H1 (cell line): ENCODE measurements at regions not wholly inside any gene's neighbourhood (a gene's known extent, or its start where the extent isn't known, plus 50 kb on each side); places are given as distances from the start of the nearest gene placed in this dataset.

Experiments
- CEBPB ChIP-seq: IDR thresholded peaks from 2 replicates; pipeline ENCODE4 v1.6.1; 2012; ENCODE audit warnings: low read depth, low read length
- GTF2F1 ChIP-seq: IDR thresholded peaks from 2 replicates; pipeline ENCODE4 v1.6.1; 2012; ENCODE audit warnings: low read depth, low read length, improper control_type of control experiment, borderline replicate concordance
- JUN ChIP-seq: IDR thresholded peaks from 2 replicates; pipeline ENCODE4 v1.6.1; 2011; ENCODE audit warnings: low read depth, mild to moderate bottlenecking, improper control_type of control experiment, low read length
- POLR2A ChIP-seq, 2 experiments: IDR thresholded peaks; 1 replicate in 1 of 2; 2 replicates in 1 of 2; pipeline ENCODE4 v1.6.1; 2011; ENCODE audit warnings: low read depth in 2 of 2, low read length in 2 of 2, mild to moderate bottlenecking in 2 of 2; ENCODE audit errors: control extremely low read depth in 1 of 2
- YY1 ChIP-seq: IDR thresholded peaks from 2 replicates; pipeline ENCODE4 v1.6.1; 2011; ENCODE audit warnings: low read depth, mild to moderate bottlenecking, low read length
- TF ChIP-seq, protein P1 (sequence below), 3 experiments: IDR thresholded peaks; 1 replicate in 2 of 3; 2 replicates in 1 of 3; pipeline versions ENCODE4 v1.5.1 to v1.6.1; 2011; ENCODE audit warnings: low read length in 3 of 3, mild to moderate bottlenecking in 3 of 3, inconsistent platforms in 2 of 3, low read depth in 1 of 3, moderate library complexity in 1 of 3; ENCODE audit not compliant: insufficient read depth in 1 of 3; ENCODE audit errors: control extremely low read depth in 1 of 3

DNA sequence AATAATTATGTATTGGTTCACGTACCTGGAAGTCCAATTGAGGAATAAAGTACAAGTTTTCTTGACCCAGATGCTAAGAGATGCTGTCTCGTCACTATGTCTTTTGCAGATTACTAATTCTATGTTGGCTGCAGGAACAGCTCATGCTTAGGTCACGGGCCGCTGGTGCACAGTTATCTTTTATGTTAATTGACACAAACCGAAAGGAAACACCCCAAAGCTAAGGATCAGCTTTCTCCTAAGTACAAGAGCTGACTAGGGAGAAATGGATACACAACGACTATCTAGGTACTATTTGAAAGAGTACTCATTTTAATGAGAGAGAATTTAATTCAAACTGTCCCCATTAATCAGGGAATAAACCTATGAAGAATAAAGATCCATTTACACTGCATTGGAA is 217.7 kb upstream of the SLC35G4 start:
- TF ChIP-seq, protein P1, sequence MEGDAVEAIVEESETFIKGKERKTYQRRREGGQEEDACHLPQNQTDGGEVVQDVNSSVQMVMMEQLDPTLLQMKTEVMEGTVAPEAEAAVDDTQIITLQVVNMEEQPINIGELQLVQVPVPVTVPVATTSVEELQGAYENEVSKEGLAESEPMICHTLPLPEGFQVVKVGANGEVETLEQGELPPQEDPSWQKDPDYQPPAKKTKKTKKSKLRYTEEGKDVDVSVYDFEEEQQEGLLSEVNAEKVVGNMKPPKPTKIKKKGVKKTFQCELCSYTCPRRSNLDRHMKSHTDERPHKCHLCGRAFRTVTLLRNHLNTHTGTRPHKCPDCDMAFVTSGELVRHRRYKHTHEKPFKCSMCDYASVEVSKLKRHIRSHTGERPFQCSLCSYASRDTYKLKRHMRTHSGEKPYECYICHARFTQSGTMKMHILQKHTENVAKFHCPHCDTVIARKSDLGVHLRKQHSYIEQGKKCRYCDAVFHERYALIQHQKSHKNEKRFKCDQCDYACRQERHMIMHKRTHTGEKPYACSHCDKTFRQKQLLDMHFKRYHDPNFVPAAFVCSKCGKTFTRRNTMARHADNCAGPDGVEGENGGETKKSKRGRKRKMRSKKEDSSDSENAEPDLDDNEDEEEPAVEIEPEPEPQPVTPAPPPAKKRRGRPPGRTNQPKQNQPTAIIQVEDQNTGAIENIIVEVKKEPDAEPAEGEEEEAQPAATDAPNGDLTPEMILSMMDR (IDR thresholded peaks at IDR 0.05; ENCODE audit: control extremely low read depth in 1 of 3, insufficient read depth in 1 of 3, low read depth in 1 of 3, low read length in 3 of 3), result no peak
- TF ChIP-seq YY1 (no peak), JUN (no peak), CEBPB (no peak), GTF2F1 (no peak), POLR2A (IDR thresholded peaks at IDR 0.05; ENCODE audit: control extremely low read depth in 1 of 2, low read depth in 2 of 2, low read length in 2 of 2) (no peak)
